Tibial nerve (tissue), 4 donors: ENCODE measurements at regions not wholly inside any gene's neighbourhood (a gene's known extent, or its start where the extent isn't known, plus 50 kb on each side); places are given as distances from the start of the nearest gene placed in this dataset.

Source experiments
- DNase-seq, 2 donors: peaks; one replicate each; pipeline ENCODE4 v3.0.0-alpha.2; 2019; ENCODE audit warnings: low spot score in 2 of 2
- H3K27ac ChIP-seq, 4 donors: fragments of 200-600 bp; sonication (generic) in 3 of 4; one replicate each; pipeline ENCODE4 v1.5.1; 2017 to 2019; ENCODE audit warnings: mild to moderate bottlenecking in 1 of 4
- H3K27me3 ChIP-seq, 2 donors: fragments of 200-600 bp; sonication (generic) in 1 of 2; one replicate each; pipeline versions ENCODE4 v1.5.1 to v1.6.0; 2017 to 2019
- H3K36me3 ChIP-seq, 3 donors: fragments of 200-600 bp; sonication (generic); one replicate each; pipeline ENCODE4 v1.5.1; 2018 to 2019
- H3K4me1 ChIP-seq, 4 donors: fragments of 200-600 bp; sonication (generic) in 3 of 4; one replicate each; pipeline ENCODE4 v1.5.1; 2017 to 2019
- H3K4me3 ChIP-seq, 4 donors: fragments of 200-600 bp; sonication (generic) in 3 of 4; one replicate each; pipeline ENCODE4 v1.5.1; 2017 to 2019; ENCODE audit warnings: mild to moderate bottlenecking in 1 of 4, moderate library complexity in 1 of 4
- H3K9me3 ChIP-seq, 4 donors: fragments of 200-600 bp; sonication (generic) in 3 of 4; one replicate each; pipeline ENCODE4 v1.5.1; 2017 to 2019
- EP300 ChIP-seq, 2 donors: sonication (generic); formaldehyde crosslinking; IDR thresholded peaks; one replicate each; pipeline ENCODE4 v1.6.1; 2017; ENCODE audit warnings: antibody characterized with exemption in 2 of 2, mild to moderate bottlenecking in 1 of 2
- POLR2A ChIP-seq, 2 donors: fragments of 450-650 bp; IDR thresholded peaks; one replicate each; pipeline ENCODE4 v1.6.1; 2017; ENCODE audit warnings: antibody characterized with exemption in 2 of 2, mild to moderate bottlenecking in 2 of 2, moderate library complexity in 2 of 2
- WGBS, 2 donors: methylation state at CpG; one replicate each; pipeline ENCODE4 v1.1.5; 2018; 5-methylcytosine and 5-hydroxymethylcytosine counted together
- TF ChIP-seq, protein P1 (sequence below), 5 experiments: fragments of 200-600 bp in 3 of 5; fragments of 450-650 bp in 2 of 5; sonication (generic) in 3 of 5; IDR thresholded peaks; one replicate each; pipeline ENCODE4 v1.5.1; 2016 to 2019; ENCODE audit warnings: antibody characterized with exemption in 5 of 5, mild to moderate bottlenecking in 3 of 5, moderate library complexity in 2 of 5

DNA sequence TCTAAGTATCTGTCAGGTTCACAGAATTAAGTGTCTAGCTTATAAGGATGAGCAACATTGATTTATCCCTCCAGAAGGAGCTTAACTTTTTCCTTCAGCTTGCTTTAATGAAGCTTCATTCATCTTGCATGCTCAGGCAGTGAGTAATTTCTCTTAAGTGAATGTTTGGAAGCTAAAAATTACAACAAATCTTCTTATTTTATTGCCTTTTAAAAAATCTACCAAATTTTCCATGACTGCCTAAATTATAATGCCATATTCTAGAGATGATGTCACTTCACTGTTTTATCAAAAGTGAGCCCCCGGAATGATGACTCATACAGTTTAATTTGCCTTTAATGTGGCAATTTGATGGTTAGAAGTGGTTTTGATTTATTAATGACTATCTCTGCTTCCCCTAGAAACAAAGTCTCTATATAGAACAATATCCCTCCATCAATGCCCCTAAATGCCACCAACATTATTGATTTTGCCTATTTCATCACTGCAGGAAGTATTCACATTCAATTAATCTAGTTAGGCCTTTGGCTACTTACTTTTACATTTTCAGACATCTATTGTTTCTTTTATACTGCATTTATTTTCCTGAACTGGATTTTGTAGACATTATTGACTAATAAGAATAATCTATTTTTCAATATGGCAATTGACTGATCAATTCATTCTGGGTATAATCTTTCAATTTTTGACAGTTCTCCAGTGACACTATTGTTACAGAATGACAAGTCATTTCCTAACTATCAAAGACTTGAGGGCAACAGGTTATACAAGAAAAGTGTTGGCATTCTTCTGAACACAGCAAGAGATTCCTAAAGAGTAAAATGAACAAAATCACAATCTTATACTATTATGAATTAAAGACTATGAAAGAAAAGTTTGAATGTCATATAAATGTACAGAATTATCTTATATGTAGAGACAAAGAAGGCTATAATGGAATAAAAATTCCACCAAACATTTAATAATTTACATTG, 139.3 kb upstream of the ODAD2 start:
- Histone ChIP-seq H3K4me1 (no peaks in the 10 kb centered on the region), H3K27ac (no peak overlapping the region), H3K36me3 (no peaks in the 10 kb centered on the region), H3K27me3 (no peaks in the 10 kb centered on the region), H3K4me3 (no peak overlapping the region), H3K9me3 (peaks cover 0 to 28% (median 5%) of the 10 kb centered on the region in 4 donors)
- DNase-seq: no peak
- no peak for TF ChIP-seq POLR2A (IDR thresholded peaks at IDR 0.05)
- TF ChIP-seq, protein P1, sequence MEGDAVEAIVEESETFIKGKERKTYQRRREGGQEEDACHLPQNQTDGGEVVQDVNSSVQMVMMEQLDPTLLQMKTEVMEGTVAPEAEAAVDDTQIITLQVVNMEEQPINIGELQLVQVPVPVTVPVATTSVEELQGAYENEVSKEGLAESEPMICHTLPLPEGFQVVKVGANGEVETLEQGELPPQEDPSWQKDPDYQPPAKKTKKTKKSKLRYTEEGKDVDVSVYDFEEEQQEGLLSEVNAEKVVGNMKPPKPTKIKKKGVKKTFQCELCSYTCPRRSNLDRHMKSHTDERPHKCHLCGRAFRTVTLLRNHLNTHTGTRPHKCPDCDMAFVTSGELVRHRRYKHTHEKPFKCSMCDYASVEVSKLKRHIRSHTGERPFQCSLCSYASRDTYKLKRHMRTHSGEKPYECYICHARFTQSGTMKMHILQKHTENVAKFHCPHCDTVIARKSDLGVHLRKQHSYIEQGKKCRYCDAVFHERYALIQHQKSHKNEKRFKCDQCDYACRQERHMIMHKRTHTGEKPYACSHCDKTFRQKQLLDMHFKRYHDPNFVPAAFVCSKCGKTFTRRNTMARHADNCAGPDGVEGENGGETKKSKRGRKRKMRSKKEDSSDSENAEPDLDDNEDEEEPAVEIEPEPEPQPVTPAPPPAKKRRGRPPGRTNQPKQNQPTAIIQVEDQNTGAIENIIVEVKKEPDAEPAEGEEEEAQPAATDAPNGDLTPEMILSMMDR (IDR thresholded peaks at IDR 0.05): no peak
- TF ChIP-seq EP300 (IDR thresholded peaks at IDR 0.05): no peak
- WGBS, 2 donors: 50 to 54% methylated on average over 1 of the region's 1 CpG

DNA sequence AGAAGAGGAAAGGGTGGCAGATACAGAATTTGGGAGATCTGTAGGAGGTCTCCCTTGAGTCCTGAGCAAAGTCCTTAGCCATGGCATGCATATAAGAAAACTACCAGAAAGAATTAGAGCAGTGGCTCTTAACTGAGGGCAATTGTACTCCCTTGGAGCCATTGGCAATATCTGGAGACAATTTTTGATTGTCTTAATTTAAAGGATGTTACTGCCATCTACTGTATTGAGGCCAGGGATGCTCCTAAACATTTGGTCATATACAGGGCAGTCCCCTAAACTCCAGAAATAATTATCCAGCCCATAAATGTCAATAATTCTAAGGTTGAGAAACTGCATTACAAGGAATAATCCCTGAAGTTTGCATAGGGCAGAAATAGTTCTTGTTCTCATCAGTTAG, 136.4 kb upstream of the ODAD2 start:
- H3K9me3 ChIP-seq: peaks cover 0 to 28% (median 5%) of the 10 kb centered on the region in 4 donors
- H3K4me3 ChIP-seq: no peak overlapping the region
- DNase-seq: no peak
- H3K27me3 ChIP-seq: no peaks in the 10 kb centered on the region
- H3K36me3 ChIP-seq: no peaks in the 10 kb centered on the region
- TF ChIP-seq, protein P1 (IDR thresholded peaks at IDR 0.05): no peak
- TF ChIP-seq POLR2A (IDR thresholded peaks at IDR 0.05): no peak
- no peak for TF ChIP-seq EP300 (IDR thresholded peaks at IDR 0.05)
- H3K27ac ChIP-seq: no peak overlapping the region
- H3K4me1 ChIP-seq: no peaks in the 10 kb centered on the region

DNA sequence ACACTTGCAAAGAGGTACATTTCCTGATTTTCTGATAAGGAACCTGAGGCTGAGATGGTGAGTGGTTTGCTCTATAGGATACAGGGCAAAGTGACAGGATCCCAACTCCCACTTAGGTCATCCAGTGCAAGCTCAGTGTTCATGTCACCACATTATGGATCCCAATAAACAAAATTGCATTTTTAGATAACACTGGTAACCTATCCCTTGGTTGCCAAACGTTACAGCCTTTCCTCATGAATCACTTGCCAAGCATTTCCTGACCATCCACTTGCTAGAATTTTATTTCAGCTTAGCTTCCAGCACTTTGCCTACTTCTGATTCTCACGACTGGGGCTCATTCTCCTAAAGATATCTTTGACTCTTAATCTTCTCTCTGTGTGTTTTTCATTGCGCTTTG, 131.4 kb upstream of the ODAD2 start:
- 60 to 67% methylated on average over 3 of the region's 3 CpGs for WGBS, 2 donors

DNA sequence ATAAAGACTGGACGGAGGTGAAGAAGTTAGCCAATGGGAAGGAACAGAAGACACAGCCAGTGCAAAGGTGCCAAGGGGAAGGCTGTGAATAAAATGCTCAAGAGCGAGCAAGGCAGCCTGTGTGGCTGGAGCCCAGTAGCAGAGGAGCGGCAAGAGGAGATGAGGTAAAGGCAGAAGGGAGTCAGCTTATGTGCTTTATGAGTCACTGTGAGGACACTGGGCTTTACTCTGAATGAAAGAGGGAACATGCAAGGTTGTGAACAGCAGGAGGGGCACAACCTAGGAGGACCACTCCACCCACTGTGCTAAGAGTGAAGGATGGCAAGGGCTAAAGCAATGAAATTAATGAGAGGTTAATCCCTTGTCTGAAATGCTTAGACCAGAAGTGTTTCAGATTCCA, 129.0 kb upstream of the ODAD2 start:
- no peak overlapping the region for H3K4me3 ChIP-seq
- TF ChIP-seq, protein P1 (IDR thresholded peaks at IDR 0.05): no peak
- no peak for TF ChIP-seq POLR2A (IDR thresholded peaks at IDR 0.05)
- TF ChIP-seq EP300 (IDR thresholded peaks at IDR 0.05): no peak
- no peaks in the 10 kb centered on the region for H3K9me3 ChIP-seq
- no peak overlapping the region for H3K27ac ChIP-seq
- no peak for DNase-seq
- no peaks in the 10 kb centered on the region for H3K27me3 ChIP-seq
- 92 to 99% methylated on average over 3 of the region's 3 CpGs for WGBS, 2 donors
- peaks cover 0 to 3% (median 0%) of the 10 kb centered on the region in 3 donors for H3K36me3 ChIP-seq
- peaks cover 0 to 3% (median 0%) of the 10 kb centered on the region in 4 donors for H3K4me1 ChIP-seq

More for the DNA sequence above, 131.4 kb upstream of the ODAD2 start:
- H3K4me3 ChIP-seq: no peak overlapping the region
- peaks cover 0 to 3% (median 0%) of the 10 kb centered on the region in 3 donors for H3K36me3 ChIP-seq
- DNase-seq: no peak
- peaks cover 0 to 5% (median 0%) of the 10 kb centered on the region in 4 donors for H3K9me3 ChIP-seq
- TF ChIP-seq, protein P1 (IDR thresholded peaks at IDR 0.05): no peak
- TF ChIP-seq EP300 (IDR thresholded peaks at IDR 0.05) (no peak), POLR2A (IDR thresholded peaks at IDR 0.05) (no peak)
- H3K4me1 ChIP-seq: peaks cover 0 to 3% (median 0%) of the 10 kb centered on the region in 4 donors
- H3K27me3 ChIP-seq: no peaks in the 10 kb centered on the region
- no peak overlapping the region for H3K27ac ChIP-seq

DNA sequence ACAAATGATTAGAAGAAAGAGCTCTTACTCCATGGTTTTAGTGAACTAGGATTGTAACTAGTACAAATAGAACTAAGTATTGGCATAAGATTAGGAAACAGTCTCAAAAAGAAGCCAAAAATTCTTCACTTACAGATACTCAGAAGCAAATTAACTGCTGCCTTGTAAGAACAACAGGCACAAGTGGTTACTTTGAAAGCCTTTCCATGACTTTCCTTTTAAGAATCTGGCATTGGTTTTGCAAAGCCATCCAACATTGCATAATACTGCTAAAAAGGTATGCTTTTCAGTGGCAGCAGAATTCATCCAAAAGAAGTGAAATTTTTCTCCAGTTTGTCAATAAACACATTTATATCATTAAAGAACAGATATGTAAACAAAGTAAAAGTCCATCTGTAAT, 126.8 kb upstream of the ODAD2 start:
- no peaks in the 10 kb centered on the region for H3K27me3 ChIP-seq

More for the DNA sequence above, 126.8 kb upstream of the ODAD2 start:
- TF ChIP-seq EP300 (IDR thresholded peaks at IDR 0.05) (no peak), POLR2A (IDR thresholded peaks at IDR 0.05) (no peak)
- TF ChIP-seq, protein P1 (IDR thresholded peaks at IDR 0.05): no peak
- Histone ChIP-seq H3K9me3 (no peaks in the 10 kb centered on the region), H3K4me1 (peaks cover 0 to 4% (median 0%) of the 10 kb centered on the region in 4 donors), H3K4me3 (no peak overlapping the region), H3K27ac (no peak overlapping the region), H3K36me3 (peaks cover 0 to 3% (median 0%) of the 10 kb centered on the region in 3 donors)
- DNase-seq: no peak
